Keratinocyte (primary cell): ENCODE measurements at regions not wholly inside any gene's neighbourhood (a gene's known extent, or its start where the extent isn't known, plus 50 kb on each side); places are given as distances from the start of the nearest gene placed in this dataset.

Experiments
- DNase-seq: peaks from one replicate; pipeline ENCODE4 v3.0.0-alpha.2; 2011; ENCODE audit warnings: low read depth, missing footprints, low spot score
- FAIRE-seq: peaks from 2 replicates; lab custom pipeline; 2011; peaks lifted over from hg19 to GRCh38; lab: Jason Lieb, UNC
- H2AFZ ChIP-seq: 2 replicates; pipeline ENCODE4 v1.6.0; 2012; ENCODE audit warnings: low read length, control low read depth, inconsistent platforms; ENCODE audit not compliant: control insufficient read depth
- H3K27ac ChIP-seq: 2 replicates; pipeline ENCODE4 v1.5.1; 2011; ENCODE audit warnings: low read length; ENCODE audit not compliant: control insufficient read depth, insufficient read depth
- H3K27me3 ChIP-seq: 3 replicates; pipeline ENCODE4 v1.6.0; 2011; ENCODE audit warnings: low read length; ENCODE audit not compliant: control insufficient read depth, insufficient read depth; ENCODE audit errors: extremely low read depth
- H3K36me3 ChIP-seq, 2 experiments: 2 replicates in 1 of 2; 3 replicates in 1 of 2; pipeline ENCODE4 v1.5.1; 2011; ENCODE audit warnings: low read length in 2 of 2, mild to moderate bottlenecking in 1 of 2; ENCODE audit not compliant: control insufficient read depth in 2 of 2, insufficient read depth in 2 of 2; ENCODE audit errors: extremely low read depth in 1 of 2
- H3K4me1 ChIP-seq: 3 replicates; pipeline ENCODE4 v1.5.1; 2011; ENCODE audit warnings: low read length; ENCODE audit not compliant: control insufficient read depth, insufficient read depth; ENCODE audit errors: extremely low read depth
- H3K4me2 ChIP-seq: 3 replicates; pipeline ENCODE4 v1.6.0; 2011; ENCODE audit warnings: low read depth, low read length; ENCODE audit not compliant: control insufficient read depth, insufficient read depth; ENCODE audit errors: extremely low read depth
- H3K4me3 ChIP-seq, 3 experiments: fragments of 200-600 bp in 1 of 3; sonication (generic) in 1 of 3; 2 replicates in 2 of 3; 3 replicates in 1 of 3; pipeline ENCODE4 v1.5.1; 2011 to 2016; ENCODE audit warnings: low read length in 3 of 3, mild to moderate bottlenecking in 3 of 3, control low read depth in 2 of 3, inconsistent platforms in 1 of 3, low read depth in 1 of 3, mixed read lengths in 1 of 3, mixed run types in 1 of 3, moderate library complexity in 1 of 3; ENCODE audit not compliant: control insufficient read depth in 2 of 3, insufficient read depth in 2 of 3; ENCODE audit errors: extremely low read depth in 1 of 3
- H3K79me2 ChIP-seq: 2 replicates; pipeline ENCODE4 v1.6.0; 2012; ENCODE audit warnings: low read length; ENCODE audit not compliant: control insufficient read depth, insufficient read depth
- H3K9ac ChIP-seq: 3 replicates; pipeline ENCODE4 v1.6.0; 2011; ENCODE audit warnings: low read length; ENCODE audit not compliant: control insufficient read depth, insufficient read depth; ENCODE audit errors: extremely low read depth
- H3K9me1 ChIP-seq: 3 replicates; pipeline ENCODE4 v1.6.0; 2011; ENCODE audit warnings: low read length; ENCODE audit not compliant: control insufficient read depth, insufficient read depth; ENCODE audit errors: extremely low read depth
- H3K9me3 ChIP-seq: 2 replicates; pipeline ENCODE4 v1.5.1; 2012; ENCODE audit warnings: low read depth, low read length; ENCODE audit not compliant: control insufficient read depth
- H4K20me1 ChIP-seq: 3 replicates; pipeline ENCODE4 v1.6.0; 2011; ENCODE audit warnings: low read length; ENCODE audit not compliant: control insufficient read depth, insufficient read depth; ENCODE audit errors: extremely low read depth
- CTCF ChIP-seq, 3 experiments: IDR thresholded peaks in 1 of 3; conservative IDR thresholded peaks in 1 of 3; optimal IDR thresholded peaks in 1 of 3; 2 replicates in 2 of 3; 3 replicates in 1 of 3; pipeline versions ENCODE3 to v1.5.1; 2011; ENCODE audit warnings: low read length in 3 of 3, mild to moderate bottlenecking in 3 of 3, moderate library complexity in 2 of 3, control low read depth in 1 of 3, inconsistent platforms in 1 of 3; ENCODE audit not compliant: insufficient read depth in 2 of 3; ENCODE audit errors: extremely low read depth in 1 of 3
- EZH2 ChIP-seq: IDR thresholded peaks from one replicate; pipeline ENCODE4 v1.6.1; 2012; ENCODE audit warnings: inconsistent platforms, mild to moderate bottlenecking, low read length, moderate library complexity
- dilution Hi-C: fragments of 300-500 bp; cut with MboI; formaldehyde crosslinking; loops from one replicate; pipeline ENCODE4 v1.7.0; 2020; ENCODE audit warnings: low sequenced_read_pairs; ENCODE audit not compliant: extremely low pct_ligation_motif_present

DNA sequence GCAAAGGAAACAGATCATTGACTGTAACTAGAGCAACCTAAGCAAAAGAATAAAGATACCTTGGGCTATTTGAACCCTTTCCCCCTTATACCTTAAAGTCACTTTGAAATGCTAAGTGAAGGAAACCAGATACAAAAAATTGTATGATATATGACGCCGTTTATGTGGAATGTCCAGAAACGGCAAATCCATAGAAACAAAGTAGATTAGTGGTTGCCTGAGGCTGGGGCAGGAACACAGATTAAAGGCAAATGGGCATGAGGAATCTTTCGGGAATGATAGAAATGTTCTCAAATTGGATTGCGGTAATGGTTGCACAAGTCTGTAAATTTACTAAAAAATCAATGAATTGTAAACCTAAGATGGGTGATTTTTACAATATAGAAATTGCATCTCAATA, 160.1 kb upstream of the CCDC54 start:
- no peaks in the 10 kb centered on the region for H3K79me2 ChIP-seq
- H3K36me3 ChIP-seq: no peaks in the 10 kb centered on the region
- H3K9ac ChIP-seq: peak overlapping the region; percentile 85
- H3K27ac ChIP-seq: peak overlapping the region; percentile 100
- peaks cover 44% of the 10 kb centered on the region for H3K4me1 ChIP-seq
- H3K27me3 ChIP-seq: no peaks in the 10 kb centered on the region
- H3K4me3 ChIP-seq: peak overlapping the region in 2 of 3 experiments; percentile 45 to 54
- peak overlapping the region; percentile 91 for H3K4me2 ChIP-seq
- no peaks in the 10 kb centered on the region for H3K9me1 ChIP-seq
- DNase-seq (peak; percentile 85), FAIRE-seq (no peak)
- no peak overlapping the region for H2AFZ ChIP-seq
- H4K20me1 ChIP-seq: no peaks in the 10 kb centered on the region
- H3K9me3 ChIP-seq: no peaks in the 10 kb centered on the region
- no peak for TF ChIP-seq CTCF (optimal IDR thresholded peaks at IDR 0.05 in 1 of 3, IDR thresholded peaks at IDR 0.05 in 1 of 3, conservative IDR thresholded peaks at IDR 0.05 in 1 of 3; ENCODE audit: extremely low read depth in 1 of 3, insufficient read depth in 2 of 3, low read length in 3 of 3)
- no peak for TF ChIP-seq EZH2
- dilution Hi-C loops: no loop called here

DNA sequence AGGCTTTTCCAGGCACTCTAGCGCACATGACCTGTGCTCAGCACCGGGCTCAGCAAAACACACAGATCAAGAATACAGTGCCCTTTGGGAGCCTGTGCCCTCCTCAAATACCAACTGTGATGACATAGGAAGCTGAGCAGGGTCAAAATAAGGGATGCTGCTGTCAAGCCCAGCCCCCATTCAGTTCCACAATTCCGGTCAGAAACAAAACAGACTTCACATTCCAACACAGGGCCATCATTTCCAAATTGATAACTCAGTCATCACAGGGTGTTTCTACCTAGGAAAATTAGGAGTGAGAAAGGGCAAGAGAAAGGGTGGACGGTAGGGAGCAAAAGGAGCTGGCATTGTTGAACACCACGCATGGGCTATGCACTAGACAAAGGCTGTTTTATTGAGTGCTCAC, 158.4 kb upstream of the CCDC54 start:
- Histone ChIP-seq H3K4me2 (no peak overlapping the region), H3K9me3 (no peaks in the 10 kb centered on the region), H3K4me1 (peaks cover 40% of the 10 kb centered on the region), H3K4me3 (no peak overlapping the region), H3K27ac (peak overlapping the region; percentile 100), H3K79me2 (no peaks in the 10 kb centered on the region), H3K9me1 (no peaks in the 10 kb centered on the region), H3K27me3 (no peaks in the 10 kb centered on the region), H2AFZ (peak overlapping the region; percentile 16), H4K20me1 (no peaks in the 10 kb centered on the region), H3K36me3 (no peaks in the 10 kb centered on the region), H3K9ac (no peak overlapping the region)
- DNase-seq: no peak
- peak; percentile 34 for FAIRE-seq
- dilution Hi-C loops: no loop called here
- TF ChIP-seq EZH2 (no peak), CTCF (optimal IDR thresholded peaks at IDR 0.05 in 1 of 3, IDR thresholded peaks at IDR 0.05 in 1 of 3, conservative IDR thresholded peaks at IDR 0.05 in 1 of 3; ENCODE audit: extremely low read depth in 1 of 3, insufficient read depth in 2 of 3, low read length in 3 of 3) (no peak)
